HEK293 (cell line): ENCODE measurements at regions not wholly inside any gene's neighbourhood (a gene's known extent, or its start where the extent isn't known, plus 50 kb on each side); places are given as distances from the start of the nearest gene placed in this dataset.

Experiments used
- CTCF ChIA-PET: fragments of 350-600 bp; formaldehyde crosslinking; extraction: SDS; loops from one replicate; lab custom pipeline; 2021; ENCODE audit warnings: antibody characterized with exemption; lab: Yijun Ruan, JAX
- POLR2A ChIA-PET: fragments of 300-600 bp; formaldehyde crosslinking; extraction: SDS; loops from one replicate; lab custom pipeline; 2020; ENCODE audit warnings: antibody characterized with exemption, inconsistent platforms; lab: Yijun Ruan, JAX
- H3K27ac ChIP-seq: fragments of 200-500 bp; sonication (Bioruptor generic); 2 replicates; pipeline ENCODE4 v1.5.1; 2014; ENCODE audit warnings: low read depth, low read length, control low read depth, inconsistent platforms; ENCODE audit errors: extremely low read depth
- H3K36me3 ChIP-seq, 2 experiments: fragments of 200-500 bp in 1 of 2; sonication (Bioruptor generic) in 1 of 2; 1 replicate in 1 of 2; 2 replicates in 1 of 2; pipeline ENCODE4 v1.5.1; 2014 to 2017; ENCODE audit warnings: inconsistent platforms in 2 of 2, low read length in 2 of 2; ENCODE audit not compliant: control insufficient read depth in 2 of 2, insufficient read depth in 1 of 2
- H3K4me1 ChIP-seq: fragments of 200-500 bp; sonication (Bioruptor generic); 2 replicates; pipeline ENCODE4 v1.5.1; 2014; ENCODE audit warnings: mild to moderate bottlenecking, low read length, inconsistent platforms; ENCODE audit not compliant: control insufficient read depth, insufficient read depth
- H3K4me3 ChIP-seq: 2 replicates; pipeline ENCODE4 v1.5.1; 2011; ENCODE audit warnings: low read depth, mild to moderate bottlenecking, control low read depth, low read length, moderate library complexity
- H3K9me3 ChIP-seq: fragments of 200-500 bp; sonication (Bioruptor generic); 2 replicates; pipeline ENCODE4 v1.5.1; 2014; ENCODE audit warnings: low read depth, low read length, inconsistent platforms; ENCODE audit not compliant: control insufficient read depth, insufficient read depth
- IKZF3 ChIP-seq: fragments of 450-650 bp; IDR thresholded peaks from 2 replicates; pipeline ENCODE4 v1.5.0; 2018; ENCODE audit warnings: missing biosample characterization, mild to moderate bottlenecking, missing genetic modification characterization, moderate library complexity
- RBAK ChIP-seq: fragments of 450-650 bp; formaldehyde crosslinking; IDR thresholded peaks from 2 replicates; pipeline ENCODE4 v1.5.1; 2016; ENCODE audit warnings: missing biosample characterization, missing genetic modification characterization
- WT1 ChIP-seq: fragments of 450-650 bp; formaldehyde crosslinking; IDR thresholded peaks from 2 replicates; pipeline ENCODE4 v1.5.1; 2016; ENCODE audit warnings: missing biosample characterization, missing genetic modification characterization
- ZFP3 ChIP-seq: fragments of 450-650 bp; formaldehyde crosslinking; IDR thresholded peaks from 2 replicates; pipeline ENCODE4 v1.5.1; 2016; ENCODE audit warnings: low read depth, missing biosample characterization, missing genetic modification characterization
- ZNF121 ChIP-seq: fragments of 450-650 bp; formaldehyde crosslinking; IDR thresholded peaks from 2 replicates; pipeline ENCODE4 v1.5.1; 2016; ENCODE audit warnings: missing biosample characterization, missing genetic modification characterization
- ZNF214 ChIP-seq: fragments of 450-650 bp; formaldehyde crosslinking; IDR thresholded peaks from 2 replicates; pipeline ENCODE4 v1.5.1; 2017; ENCODE audit warnings: missing biosample characterization, mild to moderate bottlenecking, missing genetic modification characterization, borderline replicate concordance
- ZNF549 ChIP-seq: fragments of 450-650 bp; IDR thresholded peaks from 2 replicates; pipeline ENCODE4 v1.5.1; 2018; ENCODE audit warnings: missing biosample characterization, missing genetic modification characterization, mild to moderate bottlenecking, inconsistent platforms, moderate library complexity
- ZNF560 ChIP-seq: fragments of 450-650 bp; formaldehyde crosslinking; IDR thresholded peaks from 2 replicates; pipeline ENCODE4 v1.5.1; 2017; ENCODE audit warnings: missing biosample characterization, missing genetic modification characterization, borderline replicate concordance
- ZNF610 ChIP-seq: fragments of 450-650 bp; formaldehyde crosslinking; IDR thresholded peaks from 2 replicates; pipeline ENCODE4 v1.5.1; 2016; ENCODE audit warnings: missing biosample characterization, missing genetic modification characterization, borderline replicate concordance
- ZNF623 ChIP-seq: fragments of 450-650 bp; formaldehyde crosslinking; IDR thresholded peaks from 2 replicates; pipeline ENCODE4 v1.5.1; 2016; ENCODE audit warnings: missing biosample characterization, missing genetic modification characterization
- ZNF76 ChIP-seq: fragments of 450-650 bp; formaldehyde crosslinking; IDR thresholded peaks from 2 replicates; pipeline ENCODE4; 2016; ENCODE audit warnings: low read depth, missing biosample characterization, missing genetic modification characterization, borderline replicate concordance
- TF ChIP-seq, protein P1 (sequence below): fragments of 450-650 bp; formaldehyde crosslinking; IDR thresholded peaks from 2 replicates; pipeline ENCODE4 v1.5.1; 2017; ENCODE audit warnings: missing biosample characterization, mild to moderate bottlenecking, missing genetic modification characterization, moderate library complexity
- TF ChIP-seq, protein P2 (sequence below): fragments of 450-650 bp; formaldehyde crosslinking; IDR thresholded peaks from 2 replicates; pipeline ENCODE4 v1.5.1; 2016; ENCODE audit warnings: missing biosample characterization, missing genetic modification characterization
- TF ChIP-seq, protein P3 (sequence below): fragments of 450-650 bp; formaldehyde crosslinking; IDR thresholded peaks from 2 replicates; pipeline ENCODE4 v1.5.1; 2016; ENCODE audit warnings: missing biosample characterization, missing genetic modification characterization
- TF ChIP-seq, protein P4 (sequence below): fragments of 450-650 bp; formaldehyde crosslinking; IDR thresholded peaks from 2 replicates; pipeline ENCODE4 v1.5.1; 2016; ENCODE audit warnings: missing biosample characterization, missing genetic modification characterization, borderline replicate concordance
- TF ChIP-seq, protein P5 (sequence below): fragments of 450-650 bp; formaldehyde crosslinking; IDR thresholded peaks from 2 replicates; pipeline ENCODE4 v1.5.1; 2017; ENCODE audit warnings: missing biosample characterization, missing genetic modification characterization

DNA sequence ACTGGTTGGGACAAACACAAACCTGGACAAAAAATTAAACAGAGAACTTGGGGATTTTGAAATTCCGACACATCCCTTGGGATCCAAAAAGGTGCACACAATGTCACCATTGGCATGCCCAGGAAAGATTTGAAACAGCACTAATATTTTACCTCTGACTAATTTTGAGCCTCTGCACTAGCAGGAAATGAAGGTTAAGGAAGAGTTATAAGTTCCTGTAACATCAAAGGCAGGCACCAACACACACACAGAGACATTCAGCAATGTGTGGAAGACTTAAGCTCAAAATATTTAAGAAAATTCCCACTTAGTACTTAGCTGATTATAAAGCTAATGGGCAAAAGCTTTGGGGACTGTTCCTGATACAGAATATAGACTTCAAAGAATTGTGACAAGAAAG, 247.0 kb downstream of the CDH9 start:
- Histone ChIP-seq H3K36me3 (no peaks in the 10 kb centered on the region), H3K4me3 (no peak overlapping the region), H3K27ac (no peak overlapping the region), H3K9me3 (no peaks in the 10 kb centered on the region), H3K4me1 (no peaks in the 10 kb centered on the region)
- POLR2A ChIA-PET = no interaction called here
- CTCF ChIA-PET = no interaction called here
- no peak for TF ChIP-seq IKZF3 (tag by site-specific recombination)
- no peak for TF ChIP-seq ZNF560
- no peak for TF ChIP-seq ZNF214 (tag by site-specific recombination)
- no peak for TF ChIP-seq ZNF76
- TF ChIP-seq, protein P1, sequence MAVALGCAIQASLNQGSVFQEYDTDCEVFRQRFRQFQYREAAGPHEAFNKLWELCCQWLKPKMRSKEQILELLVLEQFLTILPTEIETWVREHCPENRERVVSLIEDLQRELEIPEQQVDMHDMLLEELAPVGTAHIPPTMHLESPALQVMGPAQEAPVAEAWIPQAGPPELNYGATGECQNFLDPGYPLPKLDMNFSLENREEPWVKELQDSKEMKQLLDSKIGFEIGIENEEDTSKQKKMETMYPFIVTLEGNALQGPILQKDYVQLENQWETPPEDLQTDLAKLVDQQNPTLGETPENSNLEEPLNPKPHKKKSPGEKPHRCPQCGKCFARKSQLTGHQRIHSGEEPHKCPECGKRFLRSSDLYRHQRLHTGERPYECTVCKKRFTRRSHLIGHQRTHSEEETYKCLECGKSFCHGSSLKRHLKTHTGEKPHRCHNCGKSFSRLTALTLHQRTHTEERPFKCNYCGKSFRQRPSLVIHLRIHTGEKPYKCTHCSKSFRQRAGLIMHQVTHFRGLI (tag by site-specific recombination) = no peak
- TF ChIP-seq ZNF610 (tag by site-specific recombination) = no peak
- TF ChIP-seq ZNF121 (tag by site-specific recombination) = no peak

DNA sequence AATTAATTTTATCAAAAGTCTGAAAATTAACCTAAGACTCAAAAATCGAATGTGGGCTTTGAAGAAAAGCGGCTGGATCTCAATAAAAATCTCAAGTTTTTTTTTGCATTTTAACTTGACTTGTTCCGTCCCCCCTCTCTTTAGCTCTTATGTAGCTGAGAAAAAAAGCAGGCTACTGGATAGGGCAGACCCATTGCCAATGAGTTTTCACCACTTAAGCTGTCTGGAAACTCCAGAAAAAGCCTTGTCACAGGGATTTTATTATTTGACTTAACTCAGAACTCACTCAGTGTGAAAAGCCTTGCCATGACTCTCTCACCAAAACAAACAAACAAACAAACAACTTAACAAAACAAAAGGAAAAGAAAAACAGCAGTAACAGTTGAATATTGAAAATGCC, 247.4 kb downstream of the CDH9 start:
- Histone ChIP-seq H3K27ac (no peak overlapping the region), H3K4me1 (no peaks in the 10 kb centered on the region), H3K9me3 (no peaks in the 10 kb centered on the region), H3K4me3 (no peak overlapping the region), H3K36me3 (no peaks in the 10 kb centered on the region)
- POLR2A ChIA-PET = no interaction called here
- TF ChIP-seq WT1 (tag by site-specific recombination) (no peak), RBAK (tag by site-specific recombination) (no peak), ZFP3 (tag by site-specific recombination) (no peak), ZNF623 (no peak), ZNF549 (tag by site-specific recombination) (no peak), IKZF3 (tag by site-specific recombination) (no peak)
- TF ChIP-seq, protein P2, sequence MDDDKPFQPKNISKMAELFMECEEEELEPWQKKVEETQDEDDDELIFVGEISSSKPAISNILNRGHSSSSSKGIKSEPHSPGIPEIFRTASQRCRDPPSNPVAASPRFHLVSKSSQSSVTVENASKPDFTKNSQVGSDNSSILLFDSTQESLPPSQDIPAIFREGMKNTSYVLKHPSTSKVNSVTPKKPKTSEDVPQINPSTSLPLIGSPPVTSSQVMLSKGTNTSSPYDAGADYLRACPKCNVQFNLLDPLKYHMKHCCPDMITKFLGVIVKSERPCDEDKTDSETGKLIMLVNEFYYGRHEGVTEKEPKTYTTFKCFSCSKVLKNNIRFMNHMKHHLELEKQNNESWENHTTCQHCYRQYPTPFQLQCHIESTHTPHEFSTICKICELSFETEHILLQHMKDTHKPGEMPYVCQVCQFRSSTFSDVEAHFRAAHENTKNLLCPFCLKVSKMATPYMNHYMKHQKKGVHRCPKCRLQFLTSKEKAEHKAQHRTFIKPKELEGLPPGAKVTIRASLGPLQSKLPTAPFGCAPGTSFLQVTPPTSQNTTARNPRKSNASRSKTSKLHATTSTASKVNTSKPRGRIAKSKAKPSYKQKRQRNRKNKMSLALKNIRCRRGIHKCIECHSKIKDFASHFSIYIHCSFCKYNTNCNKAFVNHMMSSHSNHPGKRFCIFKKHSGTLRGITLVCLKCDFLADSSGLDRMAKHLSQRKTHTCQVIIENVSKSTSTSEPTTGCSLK (tag by site-specific recombination) = no peak
- TF ChIP-seq, protein P3, sequence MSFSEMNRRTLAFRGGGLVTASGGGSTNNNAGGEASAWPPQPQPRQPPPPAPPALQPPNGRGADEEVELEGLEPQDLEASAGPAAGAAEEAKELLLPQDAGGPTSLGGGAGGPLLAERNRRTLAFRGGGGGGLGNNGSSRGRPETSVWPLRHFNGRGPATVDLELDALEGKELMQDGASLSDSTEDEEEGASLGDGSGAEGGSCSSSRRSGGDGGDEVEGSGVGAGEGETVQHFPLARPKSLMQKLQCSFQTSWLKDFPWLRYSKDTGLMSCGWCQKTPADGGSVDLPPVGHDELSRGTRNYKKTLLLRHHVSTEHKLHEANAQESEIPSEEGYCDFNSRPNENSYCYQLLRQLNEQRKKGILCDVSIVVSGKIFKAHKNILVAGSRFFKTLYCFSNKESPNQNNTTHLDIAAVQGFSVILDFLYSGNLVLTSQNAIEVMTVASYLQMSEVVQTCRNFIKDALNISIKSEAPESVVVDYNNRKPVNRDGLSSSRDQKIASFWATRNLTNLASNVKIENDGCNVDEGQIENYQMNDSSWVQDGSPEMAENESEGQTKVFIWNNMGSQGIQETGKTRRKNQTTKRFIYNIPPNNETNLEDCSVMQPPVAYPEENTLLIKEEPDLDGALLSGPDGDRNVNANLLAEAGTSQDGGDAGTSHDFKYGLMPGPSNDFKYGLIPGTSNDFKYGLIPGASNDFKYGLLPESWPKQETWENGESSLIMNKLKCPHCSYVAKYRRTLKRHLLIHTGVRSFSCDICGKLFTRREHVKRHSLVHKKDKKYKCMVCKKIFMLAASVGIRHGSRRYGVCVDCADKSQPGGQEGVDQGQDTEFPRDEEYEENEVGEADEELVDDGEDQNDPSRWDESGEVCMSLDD (tag by site-specific recombination) = no peak
- TF ChIP-seq, protein P4, sequence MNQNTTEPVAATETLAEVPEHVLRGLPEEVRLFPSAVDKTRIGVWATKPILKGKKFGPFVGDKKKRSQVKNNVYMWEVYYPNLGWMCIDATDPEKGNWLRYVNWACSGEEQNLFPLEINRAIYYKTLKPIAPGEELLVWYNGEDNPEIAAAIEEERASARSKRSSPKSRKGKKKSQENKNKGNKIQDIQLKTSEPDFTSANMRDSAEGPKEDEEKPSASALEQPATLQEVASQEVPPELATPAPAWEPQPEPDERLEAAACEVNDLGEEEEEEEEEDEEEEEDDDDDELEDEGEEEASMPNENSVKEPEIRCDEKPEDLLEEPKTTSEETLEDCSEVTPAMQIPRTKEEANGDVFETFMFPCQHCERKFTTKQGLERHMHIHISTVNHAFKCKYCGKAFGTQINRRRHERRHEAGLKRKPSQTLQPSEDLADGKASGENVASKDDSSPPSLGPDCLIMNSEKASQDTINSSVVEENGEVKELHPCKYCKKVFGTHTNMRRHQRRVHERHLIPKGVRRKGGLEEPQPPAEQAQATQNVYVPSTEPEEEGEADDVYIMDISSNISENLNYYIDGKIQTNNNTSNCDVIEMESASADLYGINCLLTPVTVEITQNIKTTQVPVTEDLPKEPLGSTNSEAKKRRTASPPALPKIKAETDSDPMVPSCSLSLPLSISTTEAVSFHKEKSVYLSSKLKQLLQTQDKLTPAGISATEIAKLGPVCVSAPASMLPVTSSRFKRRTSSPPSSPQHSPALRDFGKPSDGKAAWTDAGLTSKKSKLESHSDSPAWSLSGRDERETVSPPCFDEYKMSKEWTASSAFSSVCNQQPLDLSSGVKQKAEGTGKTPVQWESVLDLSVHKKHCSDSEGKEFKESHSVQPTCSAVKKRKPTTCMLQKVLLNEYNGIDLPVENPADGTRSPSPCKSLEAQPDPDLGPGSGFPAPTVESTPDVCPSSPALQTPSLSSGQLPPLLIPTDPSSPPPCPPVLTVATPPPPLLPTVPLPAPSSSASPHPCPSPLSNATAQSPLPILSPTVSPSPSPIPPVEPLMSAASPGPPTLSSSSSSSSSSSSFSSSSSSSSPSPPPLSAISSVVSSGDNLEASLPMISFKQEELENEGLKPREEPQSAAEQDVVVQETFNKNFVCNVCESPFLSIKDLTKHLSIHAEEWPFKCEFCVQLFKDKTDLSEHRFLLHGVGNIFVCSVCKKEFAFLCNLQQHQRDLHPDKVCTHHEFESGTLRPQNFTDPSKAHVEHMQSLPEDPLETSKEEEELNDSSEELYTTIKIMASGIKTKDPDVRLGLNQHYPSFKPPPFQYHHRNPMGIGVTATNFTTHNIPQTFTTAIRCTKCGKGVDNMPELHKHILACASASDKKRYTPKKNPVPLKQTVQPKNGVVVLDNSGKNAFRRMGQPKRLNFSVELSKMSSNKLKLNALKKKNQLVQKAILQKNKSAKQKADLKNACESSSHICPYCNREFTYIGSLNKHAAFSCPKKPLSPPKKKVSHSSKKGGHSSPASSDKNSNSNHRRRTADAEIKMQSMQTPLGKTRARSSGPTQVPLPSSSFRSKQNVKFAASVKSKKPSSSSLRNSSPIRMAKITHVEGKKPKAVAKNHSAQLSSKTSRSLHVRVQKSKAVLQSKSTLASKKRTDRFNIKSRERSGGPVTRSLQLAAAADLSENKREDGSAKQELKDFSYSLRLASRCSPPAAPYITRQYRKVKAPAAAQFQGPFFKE (tag by site-specific recombination) = no peak
- TF ChIP-seq, protein P5, sequence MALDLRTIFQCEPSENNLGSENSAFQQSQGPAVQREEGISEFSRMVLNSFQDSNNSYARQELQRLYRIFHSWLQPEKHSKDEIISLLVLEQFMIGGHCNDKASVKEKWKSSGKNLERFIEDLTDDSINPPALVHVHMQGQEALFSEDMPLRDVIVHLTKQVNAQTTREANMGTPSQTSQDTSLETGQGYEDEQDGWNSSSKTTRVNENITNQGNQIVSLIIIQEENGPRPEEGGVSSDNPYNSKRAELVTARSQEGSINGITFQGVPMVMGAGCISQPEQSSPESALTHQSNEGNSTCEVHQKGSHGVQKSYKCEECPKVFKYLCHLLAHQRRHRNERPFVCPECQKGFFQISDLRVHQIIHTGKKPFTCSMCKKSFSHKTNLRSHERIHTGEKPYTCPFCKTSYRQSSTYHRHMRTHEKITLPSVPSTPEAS (tag by site-specific recombination) = no peak
- TF ChIP-seq, all 188 proteins: peak for 0
- CTCF ChIA-PET = no interaction called here
